Esophagus squamous epithelium (tissue), 5 donors: ENCODE measurements at regions not wholly inside any gene's neighbourhood (a gene's known extent, or its start where the extent isn't known, plus 50 kb on each side); places are given as distances from the start of the nearest gene placed in this dataset.

Experiments
- DNase-seq: peaks from one replicate; lab custom pipeline; 2025; lab: John Stamatoyannopoulos, UW
- H3K27ac ChIP-seq, 4 donors: fragments of 200-600 bp; sonication (generic); one replicate each; pipeline ENCODE4 v1.5.1; 2016 to 2019; ENCODE audit warnings: mild to moderate bottlenecking in 1 of 4
- H3K27me3 ChIP-seq, 4 donors: fragments of 200-600 bp; sonication (generic); 1 replicate in 3 of 4; 2 replicates in 1 of 4; pipeline versions ENCODE4 v1.5.1 to v1.6.0; 2017 to 2021; ENCODE audit warnings: antibody characterized with exemption in 1 of 4
- H3K36me3 ChIP-seq, 3 donors: fragments of 200-600 bp; sonication (generic); one replicate each; pipeline ENCODE4 v1.5.1; 2016 to 2019
- H3K4me1 ChIP-seq, 3 donors: fragments of 200-600 bp; sonication (generic); one replicate each; pipeline ENCODE4 v1.5.1; 2017 to 2019
- H3K4me3 ChIP-seq, 4 donors: fragments of 200-600 bp; sonication (generic); 1 replicate in 3 of 4; 2 replicates in 1 of 4; pipeline ENCODE4 v1.5.1; 2016 to 2019; ENCODE audit warnings: mild to moderate bottlenecking in 2 of 4, moderate library complexity in 1 of 4
- H3K9me3 ChIP-seq, 3 donors: fragments of 200-600 bp; sonication (generic); one replicate each; pipeline ENCODE4 v1.5.1; 2016 to 2019
- CTCF ChIP-seq, 6 experiments: fragments of 450-650 bp in 4 of 6; fragments of 200-600 bp in 2 of 6; sonication (generic) in 2 of 6; IDR thresholded peaks; one replicate each; pipeline ENCODE4 v1.5.1; 2016 to 2019; ENCODE audit warnings: antibody characterized with exemption in 6 of 6, mild to moderate bottlenecking in 4 of 6, moderate library complexity in 4 of 6
- POLR2A ChIP-seq, 4 donors: fragments of 450-650 bp; IDR thresholded peaks; one replicate each; pipeline ENCODE4 v1.6.1; 2017; ENCODE audit warnings: antibody characterized with exemption in 4 of 4, mild to moderate bottlenecking in 4 of 4, moderate library complexity in 3 of 4
- WGBS, 2 donors: methylation state at CpG; one replicate each; pipeline ENCODE4 v1.1.5; 2018; 5-methylcytosine and 5-hydroxymethylcytosine counted together
- intact Hi-C: fragments of 100-400 bp; cut with DNase I; formaldehyde crosslinking; loops from one replicate; pipeline ENCODE4 v1.15.0; 2022
- donor health status: DM: yes; HTN: yes; CAD: no.

GRCh38 chr12:67535176-67535575 lies 113.4 kb upstream of the DYRK2 start:
- no peaks in the 10 kb centered on the region for H3K36me3 ChIP-seq
- no peak overlapping the region for H3K4me3 ChIP-seq
- WGBS, 2 donors: 63 to 78% methylated on average over 4 to 6 of the region's 6 CpGs
- TF ChIP-seq CTCF (IDR thresholded peaks at IDR 0.05) (no peak), POLR2A (IDR thresholded peaks at IDR 0.05) (no peak)
- no peaks in the 10 kb centered on the region for H3K27me3 ChIP-seq
- H3K4me1 ChIP-seq: peaks cover 7 to 34% (median 13%) of the 10 kb centered on the region in 3 donors
- H3K27ac ChIP-seq: no peak overlapping the region
- H3K9me3 ChIP-seq: no peaks in the 10 kb centered on the region
- intact Hi-C loops: no loop called here
- DNase-seq: no peak

- Histone ChIP-seq H3K4me3 (no peak overlapping the region), H3K9me3 (no peaks in the 10 kb centered on the region), H3K4me1 (peaks cover 7 to 26% (median 13%) of the 10 kb centered on the region in 3 donors), H3K27ac (no peak overlapping the region), H3K36me3 (no peaks in the 10 kb centered on the region), H3K27me3 (no peaks in the 10 kb centered on the region)
- WGBS, 2 donors: 81% methylated on average over 5 of the region's 5 CpGs
- intact Hi-C loops: no loop called here
- no peak for DNase-seq
- TF ChIP-seq CTCF (IDR thresholded peaks at IDR 0.05) (no peak), POLR2A (IDR thresholded peaks at IDR 0.05) (no peak)
Measured at GRCh38 chr12:67535971-67536370, 112.6 kb upstream of the DYRK2 start.

- intact Hi-C loops: no loop called here
- Histone ChIP-seq H3K4me3 (no peak overlapping the region), H3K4me1 (peaks cover 7 to 13% (median 7%) of the 10 kb centered on the region in 3 donors), H3K27ac (no peak overlapping the region), H3K27me3 (no peaks in the 10 kb centered on the region), H3K9me3 (no peaks in the 10 kb centered on the region), H3K36me3 (no peaks in the 10 kb centered on the region)
- 67 to 73% methylated on average over 7 of the region's 9 CpGs for WGBS, 2 donors
- TF ChIP-seq POLR2A (IDR thresholded peaks at IDR 0.05): no peak
- no peak for TF ChIP-seq CTCF (IDR thresholded peaks at IDR 0.05)
- no peak for DNase-seq
Measured at GRCh38 chr12:67539329-67539728, 109.2 kb upstream of the DYRK2 start.

- no peak for DNase-seq
- WGBS, 2 donors: 68 to 88% methylated on average over 3 of the region's 3 CpGs
- Histone ChIP-seq H3K4me3 (no peak overlapping the region), H3K4me1 (peaks cover 1 to 7% (median 2%) of the 10 kb centered on the region in 3 donors), H3K9me3 (no peaks in the 10 kb centered on the region), H3K27ac (no peak overlapping the region), H3K27me3 (no peaks in the 10 kb centered on the region), H3K36me3 (no peaks in the 10 kb centered on the region)
- intact Hi-C loops: no loop called here
- TF ChIP-seq POLR2A (IDR thresholded peaks at IDR 0.05): no peak
- no peak for TF ChIP-seq CTCF (IDR thresholded peaks at IDR 0.05)
Measured at GRCh38 chr12:67539946-67540345, 108.6 kb upstream of the DYRK2 start.

GRCh38 chr12:67540920-67541624 lies 107.5 kb upstream of the DYRK2 start:
- Histone ChIP-seq H3K4me1 (no peaks in the 10 kb centered on the region), H3K27me3 (no peaks in the 10 kb centered on the region), H3K9me3 (no peaks in the 10 kb centered on the region), H3K36me3 (no peaks in the 10 kb centered on the region), H3K4me3 (no peak overlapping the region), H3K27ac (no peak overlapping the region)
- no peak for TF ChIP-seq POLR2A (IDR thresholded peaks at IDR 0.05)
- no peak for TF ChIP-seq CTCF (IDR thresholded peaks at IDR 0.05)
- 52 to 58% methylated on average over 8 of the region's 8 CpGs for WGBS, 2 donors
- DNase-seq: no peak
- intact Hi-C loops: no loop called here
